ENCODE measurements at regions not wholly inside any gene's neighbourhood (a gene's known extent, or its start where the extent isn't known, plus 50 kb on each side); places are given as distances from the start of the nearest gene placed in this dataset.

DNA sequence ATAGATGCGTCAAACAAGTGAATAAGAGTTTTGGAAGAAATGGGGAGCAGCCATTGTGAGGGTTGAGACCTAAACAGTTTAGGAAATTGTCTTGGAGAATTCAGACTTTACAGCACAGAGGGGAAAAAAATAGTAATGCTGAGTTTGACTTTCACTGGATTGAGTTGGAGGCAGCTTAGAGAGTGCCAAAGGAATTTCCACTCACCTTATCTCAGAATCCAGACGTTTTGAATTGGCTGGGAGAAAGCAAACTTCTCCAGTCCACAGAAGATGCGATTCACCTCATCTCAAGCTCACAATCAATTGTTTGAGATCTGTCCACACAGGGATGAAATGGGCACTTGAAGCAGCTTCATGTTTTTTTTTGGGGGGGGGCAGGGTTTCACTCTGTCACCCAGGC lies 663.5 kb upstream of the SALL1 start:
- Histone ChIP-seq H2AFZ (no peak overlapping the region), H3K27ac (no peak overlapping the region), H3K9ac (no peak overlapping the region), H3K36me3 (ENCODE audit: control insufficient read depth, insufficient read depth, low read length) (no peaks in the 10 kb centered on the region), H3K4me3 (ENCODE audit: low read depth, low read length) (no peak overlapping the region), H3K4me1 (no peaks in the 10 kb centered on the region), H3K4me2 (ENCODE audit: low read length) (no peak overlapping the region), H3K9me3 (ENCODE audit: control insufficient read depth, low read length) (no peaks in the 10 kb centered on the region), H3K27me3 (ENCODE audit: control insufficient read depth, insufficient read depth, low read length) (no peaks in the 10 kb centered on the region), H3K79me2 (no peaks in the 10 kb centered on the region)
- TF ChIP-seq, protein P1, sequence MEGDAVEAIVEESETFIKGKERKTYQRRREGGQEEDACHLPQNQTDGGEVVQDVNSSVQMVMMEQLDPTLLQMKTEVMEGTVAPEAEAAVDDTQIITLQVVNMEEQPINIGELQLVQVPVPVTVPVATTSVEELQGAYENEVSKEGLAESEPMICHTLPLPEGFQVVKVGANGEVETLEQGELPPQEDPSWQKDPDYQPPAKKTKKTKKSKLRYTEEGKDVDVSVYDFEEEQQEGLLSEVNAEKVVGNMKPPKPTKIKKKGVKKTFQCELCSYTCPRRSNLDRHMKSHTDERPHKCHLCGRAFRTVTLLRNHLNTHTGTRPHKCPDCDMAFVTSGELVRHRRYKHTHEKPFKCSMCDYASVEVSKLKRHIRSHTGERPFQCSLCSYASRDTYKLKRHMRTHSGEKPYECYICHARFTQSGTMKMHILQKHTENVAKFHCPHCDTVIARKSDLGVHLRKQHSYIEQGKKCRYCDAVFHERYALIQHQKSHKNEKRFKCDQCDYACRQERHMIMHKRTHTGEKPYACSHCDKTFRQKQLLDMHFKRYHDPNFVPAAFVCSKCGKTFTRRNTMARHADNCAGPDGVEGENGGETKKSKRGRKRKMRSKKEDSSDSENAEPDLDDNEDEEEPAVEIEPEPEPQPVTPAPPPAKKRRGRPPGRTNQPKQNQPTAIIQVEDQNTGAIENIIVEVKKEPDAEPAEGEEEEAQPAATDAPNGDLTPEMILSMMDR (IDR thresholded peaks at IDR 0.05) = no peak

DNA sequence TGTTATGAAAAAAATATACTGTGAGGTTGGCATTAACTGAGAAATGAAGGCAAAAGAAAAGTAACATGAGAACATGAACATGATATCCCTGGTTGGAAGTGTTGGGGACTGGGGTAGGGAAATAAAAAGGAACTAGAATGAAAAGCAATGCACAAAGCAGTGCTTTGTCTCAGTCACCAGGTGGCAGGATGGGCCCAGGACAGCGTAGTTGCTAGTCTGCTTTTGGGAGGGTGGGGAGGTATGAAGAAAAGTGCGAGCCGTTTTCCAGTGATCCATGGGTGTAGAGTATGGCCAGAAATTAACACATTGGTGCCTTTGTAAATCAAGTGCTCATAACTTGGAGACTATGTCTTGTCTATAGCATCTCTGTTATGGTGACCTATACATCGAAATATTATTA lies 662.5 kb upstream of the SALL1 start:
- Histone ChIP-seq H3K27me3 (ENCODE audit: control insufficient read depth, insufficient read depth, low read length) (no peaks in the 10 kb centered on the region), H2AFZ (no peak overlapping the region), H3K4me1 (no peaks in the 10 kb centered on the region), H3K36me3 (ENCODE audit: control insufficient read depth, insufficient read depth, low read length) (no peaks in the 10 kb centered on the region), H3K9ac (no peak overlapping the region), H3K4me3 (ENCODE audit: low read depth, low read length) (no peak overlapping the region), H3K4me2 (ENCODE audit: low read length) (no peak overlapping the region), H3K9me3 (ENCODE audit: control insufficient read depth, low read length) (no peaks in the 10 kb centered on the region), H3K27ac (no peak overlapping the region), H3K79me2 (no peaks in the 10 kb centered on the region)
- TF ChIP-seq, protein P1 (IDR thresholded peaks at IDR 0.05) = no peak

DNA sequence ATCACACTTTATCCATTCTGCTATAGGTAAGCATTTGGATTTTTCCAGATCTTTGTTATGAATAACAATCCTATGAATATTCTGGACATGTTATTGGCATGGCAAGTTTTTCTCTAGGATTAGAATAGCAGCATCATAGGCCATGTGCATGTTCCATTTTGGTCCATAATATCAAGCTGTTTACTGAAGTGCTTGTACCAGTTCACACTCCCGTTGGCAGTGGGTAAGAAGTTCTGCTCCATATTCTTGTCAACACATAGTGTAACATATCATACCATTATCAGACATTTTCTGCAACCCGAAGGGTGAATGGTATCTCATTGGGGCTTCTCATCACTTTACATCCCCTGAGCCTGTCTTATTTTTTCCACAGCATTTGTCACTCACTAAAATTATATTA lies 661.9 kb upstream of the SALL1 start:
- Histone ChIP-seq H3K9me3 (ENCODE audit: control insufficient read depth, low read length) (no peaks in the 10 kb centered on the region), H3K4me1 (no peaks in the 10 kb centered on the region), H3K9ac (no peak overlapping the region), H3K36me3 (ENCODE audit: control insufficient read depth, insufficient read depth, low read length) (no peaks in the 10 kb centered on the region), H3K79me2 (no peaks in the 10 kb centered on the region), H3K4me3 (ENCODE audit: low read depth, low read length) (no peak overlapping the region), H2AFZ (no peak overlapping the region), H3K27me3 (ENCODE audit: control insufficient read depth, insufficient read depth, low read length) (no peaks in the 10 kb centered on the region), H3K4me2 (ENCODE audit: low read length) (no peak overlapping the region), H3K27ac (no peak overlapping the region)
- TF ChIP-seq, protein P1 (IDR thresholded peaks at IDR 0.05) = no peak

DNA sequence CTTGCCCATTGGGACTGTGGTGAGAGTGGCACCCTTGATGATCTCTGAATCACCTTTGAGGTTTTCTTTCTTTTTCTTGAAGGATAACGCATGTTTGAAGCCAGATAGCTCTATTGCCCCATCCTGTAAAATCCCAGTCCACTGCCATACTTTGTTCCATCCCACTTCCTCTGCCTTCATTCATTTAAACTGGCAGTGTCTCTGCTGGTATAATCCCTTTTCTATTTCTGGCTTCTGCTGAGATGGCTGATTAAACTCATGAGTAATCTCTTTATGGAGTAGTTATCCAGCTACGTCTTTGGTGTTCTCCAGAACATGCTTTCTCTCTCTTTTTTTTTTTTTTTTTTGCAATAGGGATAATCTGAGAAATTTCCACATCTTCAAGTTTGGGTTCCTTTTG lies 656.5 kb upstream of the SALL1 start:
- H3K4me1 ChIP-seq = no peaks in the 10 kb centered on the region
- H3K9ac ChIP-seq = no peak overlapping the region
- H3K36me3 ChIP-seq (ENCODE audit: control insufficient read depth, insufficient read depth, low read length) = no peaks in the 10 kb centered on the region
- no peak overlapping the region for H3K4me2 ChIP-seq (ENCODE audit: low read length)
- TF ChIP-seq, protein P1 (IDR thresholded peaks at IDR 0.05) = no peak
- H3K4me3 ChIP-seq (ENCODE audit: low read depth, low read length) = no peak overlapping the region
- no peaks in the 10 kb centered on the region for H3K27me3 ChIP-seq (ENCODE audit: control insufficient read depth, insufficient read depth, low read length)
- H3K79me2 ChIP-seq = no peaks in the 10 kb centered on the region
- H3K27ac ChIP-seq = no peak overlapping the region
- H2AFZ ChIP-seq = no peak overlapping the region
- no peaks in the 10 kb centered on the region for H3K9me3 ChIP-seq (ENCODE audit: control insufficient read depth, low read length)

DNA sequence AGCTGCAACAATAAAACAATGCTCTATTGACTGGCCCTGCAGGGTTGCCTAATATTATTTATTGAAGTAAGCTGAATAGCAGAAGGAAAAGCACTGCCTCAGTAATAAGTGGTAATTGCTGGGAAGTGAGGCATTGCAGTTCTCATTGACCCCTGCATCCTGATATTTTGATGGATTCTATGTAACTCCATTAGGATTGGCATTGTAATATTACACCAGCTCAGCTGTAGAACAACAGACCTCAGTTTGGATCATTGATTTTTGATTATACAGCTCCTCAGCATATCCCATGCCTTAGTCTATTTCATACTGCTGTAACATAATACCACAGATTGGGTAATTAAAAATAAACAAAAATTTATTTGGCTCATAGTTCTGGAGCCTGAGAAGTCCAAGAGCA lies 650.6 kb upstream of the SALL1 start:
- Histone ChIP-seq H3K4me3 (ENCODE audit: low read depth, low read length) (no peak overlapping the region), H3K4me1 (no peaks in the 10 kb centered on the region), H3K4me2 (ENCODE audit: low read length) (no peak overlapping the region), H3K27ac (no peak overlapping the region), H3K79me2 (no peaks in the 10 kb centered on the region), H3K9me3 (ENCODE audit: control insufficient read depth, low read length) (no peaks in the 10 kb centered on the region), H2AFZ (no peak overlapping the region), H3K27me3 (ENCODE audit: control insufficient read depth, insufficient read depth, low read length) (no peaks in the 10 kb centered on the region), H3K9ac (no peak overlapping the region), H3K36me3 (ENCODE audit: control insufficient read depth, insufficient read depth, low read length) (no peaks in the 10 kb centered on the region)
- TF ChIP-seq, protein P1 (IDR thresholded peaks at IDR 0.05) = no peak
